SK-N-SH treated with all-trans-retinoic acid at 6 μM for 48 hours (cell line): ENCODE measurements at regions not wholly inside any gene's neighbourhood (a gene's known extent, or its start where the extent isn't known, plus 50 kb on each side); places are given as distances from the start of the nearest gene placed in this dataset.

ENCODE experiments used
- ATAC-seq: fragments of 200-7000 bp; cut with Tn5 transposase; 3 replicates; pipeline ENCODE4 v1.9.1; 2020; ENCODE audit warnings: mild to moderate bottlenecking, moderate library complexity
- ARNTL ChIP-seq: fragments of 450-650 bp; formaldehyde crosslinking; IDR thresholded peaks from 2 replicates; pipeline ENCODE4 v1.5.0; 2020; ENCODE audit warnings: low read depth, mild to moderate bottlenecking, moderate library complexity, borderline replicate concordance
- BACH2 ChIP-seq: fragments of 250-450 bp; sonication (Bioruptor Pico); IDR thresholded peaks from 2 replicates; pipeline ENCODE4 v1.9.0; 2021; ENCODE audit warnings: mild to moderate bottlenecking, borderline replicate concordance
- CSDC2 ChIP-seq: fragments of 250-450 bp; sonication (Bioruptor Pico); IDR thresholded peaks from 2 replicates; pipeline ENCODE4 v1.5.0; 2020; ENCODE audit warnings: mild to moderate bottlenecking, moderate library complexity
- ESRRG ChIP-seq: fragments of 250-450 bp; sonication (Bioruptor Pico); IDR thresholded peaks from 2 replicates; pipeline ENCODE4 v1.6.1; 2021; ENCODE audit warnings: mild to moderate bottlenecking
- GLIS3 ChIP-seq: fragments of 250-450 bp; sonication (Bioruptor Pico); IDR thresholded peaks from 2 replicates; pipeline ENCODE4 v1.5.0; 2020; ENCODE audit warnings: mild to moderate bottlenecking, moderate library complexity
- ISL1 ChIP-seq: fragments of 250-450 bp; sonication (Bioruptor Pico); IDR thresholded peaks from 2 replicates; pipeline ENCODE4 v2.1.2; 2022; ENCODE audit warnings: mild to moderate bottlenecking, moderate library complexity
- OSR1 ChIP-seq: fragments of 250-450 bp; sonication (Bioruptor Pico); IDR thresholded peaks from 2 replicates; pipeline ENCODE4 v1.8.0; 2022; ENCODE audit warnings: moderate library complexity, mild to moderate bottlenecking, inconsistent platforms
- PPARA ChIP-seq: fragments of 250-450 bp; sonication (Bioruptor Pico); IDR thresholded peaks from 2 replicates; pipeline ENCODE4 v1.5.0; 2020; ENCODE audit warnings: mild to moderate bottlenecking, borderline replicate concordance
- RARB ChIP-seq: fragments of 250-450 bp; sonication (Bioruptor Pico); IDR thresholded peaks from 2 replicates; pipeline ENCODE4 v1.8.0; 2021; ENCODE audit warnings: mild to moderate bottlenecking, moderate library complexity
- SNAI2 ChIP-seq: fragments of 250-450 bp; sonication (Bioruptor Pico); IDR thresholded peaks from 2 replicates; pipeline ENCODE4 v1.5.0; 2020; ENCODE audit warnings: mild to moderate bottlenecking, moderate library complexity
- TCF4 ChIP-seq: fragments of 250-450 bp; sonication (Bioruptor Pico); IDR thresholded peaks from 2 replicates; pipeline ENCODE4 v1.8.0; 2021; ENCODE audit warnings: mild to moderate bottlenecking, moderate library complexity, borderline replicate concordance
- TOX ChIP-seq: fragments of 250-450 bp; sonication (Bioruptor Pico); IDR thresholded peaks from 2 replicates; pipeline ENCODE4 v1.8.0; 2021; ENCODE audit warnings: mild to moderate bottlenecking, moderate library complexity, borderline replicate concordance
- ZC3H10 ChIP-seq: fragments of 250-450 bp; sonication (Bioruptor Pico); IDR thresholded peaks from 2 replicates; pipeline ENCODE4 v1.5.1; 2021; ENCODE audit warnings: mild to moderate bottlenecking, moderate library complexity
- ZFP3 ChIP-seq: fragments of 250-450 bp; sonication (Bioruptor Pico); IDR thresholded peaks from 2 replicates; pipeline ENCODE4 v1.5.0; 2020; ENCODE audit warnings: mild to moderate bottlenecking, moderate library complexity
- ZFP30 ChIP-seq: fragments of 450-650 bp; formaldehyde crosslinking; IDR thresholded peaks from 2 replicates; pipeline ENCODE4 v1.5.0; 2022; ENCODE audit warnings: mild to moderate bottlenecking, moderate library complexity
- ZNF565 ChIP-seq: fragments of 450-650 bp; formaldehyde crosslinking; conservative IDR thresholded peaks from 2 replicates; pipeline ENCODE4 v1.5.0; 2020; ENCODE audit warnings: low read depth, mild to moderate bottlenecking, moderate library complexity
- ZNF70 ChIP-seq: fragments of 450-650 bp; formaldehyde crosslinking; IDR thresholded peaks from 2 replicates; pipeline ENCODE4 v1.5.0; 2020; ENCODE audit warnings: mild to moderate bottlenecking, moderate library complexity
- ZNF8 ChIP-seq: fragments of 450-650 bp; formaldehyde crosslinking; IDR thresholded peaks from 2 replicates; pipeline ENCODE4 v1.5.0; 2020; ENCODE audit warnings: mild to moderate bottlenecking, moderate library complexity
- TF ChIP-seq, protein P1 (sequence below): fragments of 250-450 bp; sonication (Bioruptor Pico); IDR thresholded peaks from 2 replicates; pipeline ENCODE4 v1.8.0; 2021; ENCODE audit warnings: low read depth, mild to moderate bottlenecking, moderate library complexity, borderline replicate concordance
- TF ChIP-seq, protein P2 (sequence below): fragments of 250-450 bp; sonication (Bioruptor Pico); IDR thresholded peaks from 2 replicates; pipeline ENCODE4 v1.5.1; 2021; ENCODE audit warnings: mild to moderate bottlenecking, moderate library complexity
- TF ChIP-seq, protein P3 (sequence below): fragments of 250-450 bp; sonication (Bioruptor Pico); IDR thresholded peaks from 2 replicates; pipeline ENCODE4 v1.8.0; 2020; ENCODE audit warnings: mild to moderate bottlenecking, moderate library complexity, borderline replicate concordance
- TF ChIP-seq, protein P4 (sequence below): fragments of 250-450 bp; sonication (Bioruptor Pico); IDR thresholded peaks from 2 replicates; pipeline ENCODE4 v1.5.1; 2020; ENCODE audit warnings: low read depth, mild to moderate bottlenecking, moderate library complexity
- TF ChIP-seq, protein P5 (sequence below): fragments of 250-450 bp; sonication (Bioruptor Pico); IDR thresholded peaks from 2 replicates; pipeline ENCODE4 v1.5.0; 2020; ENCODE audit warnings: mild to moderate bottlenecking, moderate library complexity

DNA sequence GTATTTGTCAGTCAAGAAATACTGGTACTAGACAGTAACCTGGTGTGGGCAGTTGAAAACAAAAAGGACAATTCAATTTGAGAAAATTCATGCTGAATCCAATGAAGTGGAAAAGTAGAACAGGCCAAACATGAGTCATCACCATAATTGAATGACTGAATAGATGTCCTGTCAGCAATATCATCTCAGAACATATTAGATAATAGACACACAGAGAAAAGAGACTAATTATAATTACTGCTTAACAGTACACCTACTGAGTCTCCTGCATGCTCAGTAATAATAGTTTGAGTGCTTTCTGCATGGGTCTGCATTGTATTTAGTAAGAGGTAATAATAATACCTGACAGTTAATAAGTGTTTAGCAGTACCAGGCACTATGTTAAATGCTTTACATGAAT lies 138.6 kb upstream of the ZC3H15 start:
- peak; percentile 81 for ATAC-seq
- TF ChIP-seq, protein P1, sequence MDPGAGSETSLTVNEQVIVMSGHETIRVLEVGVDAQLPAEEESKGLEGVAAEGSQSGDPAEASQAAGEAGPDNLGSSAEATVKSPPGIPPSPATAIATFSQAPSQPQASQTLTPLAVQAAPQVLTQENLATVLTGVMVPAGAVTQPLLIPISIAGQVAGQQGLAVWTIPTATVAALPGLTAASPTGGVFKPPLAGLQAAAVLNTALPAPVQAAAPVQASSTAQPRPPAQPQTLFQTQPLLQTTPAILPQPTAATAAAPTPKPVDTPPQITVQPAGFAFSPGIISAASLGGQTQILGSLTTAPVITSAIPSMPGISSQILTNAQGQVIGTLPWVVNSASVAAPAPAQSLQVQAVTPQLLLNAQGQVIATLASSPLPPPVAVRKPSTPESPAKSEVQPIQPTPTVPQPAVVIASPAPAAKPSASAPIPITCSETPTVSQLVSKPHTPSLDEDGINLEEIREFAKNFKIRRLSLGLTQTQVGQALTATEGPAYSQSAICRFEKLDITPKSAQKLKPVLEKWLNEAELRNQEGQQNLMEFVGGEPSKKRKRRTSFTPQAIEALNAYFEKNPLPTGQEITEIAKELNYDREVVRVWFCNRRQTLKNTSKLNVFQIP (CRISPR knock-in tag), result no peak
- TF ChIP-seq, protein P2, sequence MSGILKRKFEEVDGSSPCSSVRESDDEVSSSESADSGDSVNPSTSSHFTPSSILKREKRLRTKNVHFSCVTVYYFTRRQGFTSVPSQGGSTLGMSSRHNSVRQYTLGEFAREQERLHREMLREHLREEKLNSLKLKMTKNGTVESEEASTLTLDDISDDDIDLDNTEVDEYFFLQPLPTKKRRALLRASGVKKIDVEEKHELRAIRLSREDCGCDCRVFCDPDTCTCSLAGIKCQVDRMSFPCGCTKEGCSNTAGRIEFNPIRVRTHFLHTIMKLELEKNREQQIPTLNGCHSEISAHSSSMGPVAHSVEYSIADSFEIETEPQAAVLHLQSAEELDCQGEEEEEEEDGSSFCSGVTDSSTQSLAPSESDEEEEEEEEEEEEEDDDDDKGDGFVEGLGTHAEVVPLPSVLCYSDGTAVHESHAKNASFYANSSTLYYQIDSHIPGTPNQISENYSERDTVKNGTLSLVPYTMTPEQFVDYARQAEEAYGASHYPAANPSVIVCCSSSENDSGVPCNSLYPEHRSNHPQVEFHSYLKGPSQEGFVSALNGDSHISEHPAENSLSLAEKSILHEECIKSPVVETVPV (CRISPR knock-in tag), result peak; percentile 90; the same call in 1 of the 2 replicates
- TF ChIP-seq ISL1 (CRISPR knock-in tag) (peak; percentile 97), ESRRG (CRISPR knock-in tag) (no peak), ZNF565 (no peak; the same call in 1 of the 2 replicates), PPARA (no peak), CSDC2 (no peak), ZNF70 (CRISPR knock-in tag) (no peak), ZC3H10 (CRISPR knock-in tag) (peak; percentile 97), ARNTL (CRISPR knock-in tag) (no peak), ZFP3 (no peak), ZNF8 (CRISPR knock-in tag) (no peak), OSR1 (CRISPR knock-in tag) (no peak), SNAI2 (CRISPR knock-in tag) (no peak), TCF4 (CRISPR knock-in tag) (peak; percentile 96), ZFP30 (CRISPR knock-in tag) (no peak), RARB (CRISPR knock-in tag) (peak; percentile 85; the same call in 1 of the 2 replicates), TOX (peak; percentile 88), GLIS3 (CRISPR knock-in tag) (0 out of 2 replicates have a peak, but pooled peaks have one; percentile 8), BACH2 (CRISPR knock-in tag) (no peak; the same call in 1 of the 2 replicates)
- TF ChIP-seq, protein P3, sequence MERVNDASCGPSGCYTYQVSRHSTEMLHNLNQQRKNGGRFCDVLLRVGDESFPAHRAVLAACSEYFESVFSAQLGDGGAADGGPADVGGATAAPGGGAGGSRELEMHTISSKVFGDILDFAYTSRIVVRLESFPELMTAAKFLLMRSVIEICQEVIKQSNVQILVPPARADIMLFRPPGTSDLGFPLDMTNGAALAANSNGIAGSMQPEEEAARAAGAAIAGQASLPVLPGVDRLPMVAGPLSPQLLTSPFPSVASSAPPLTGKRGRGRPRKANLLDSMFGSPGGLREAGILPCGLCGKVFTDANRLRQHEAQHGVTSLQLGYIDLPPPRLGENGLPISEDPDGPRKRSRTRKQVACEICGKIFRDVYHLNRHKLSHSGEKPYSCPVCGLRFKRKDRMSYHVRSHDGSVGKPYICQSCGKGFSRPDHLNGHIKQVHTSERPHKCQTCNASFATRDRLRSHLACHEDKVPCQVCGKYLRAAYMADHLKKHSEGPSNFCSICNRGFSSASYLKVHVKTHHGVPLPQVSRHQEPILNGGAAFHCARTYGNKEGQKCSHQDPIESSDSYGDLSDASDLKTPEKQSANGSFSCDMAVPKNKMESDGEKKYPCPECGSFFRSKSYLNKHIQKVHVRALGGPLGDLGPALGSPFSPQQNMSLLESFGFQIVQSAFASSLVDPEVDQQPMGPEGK (CRISPR knock-in tag), result peak; percentile 89
- TF ChIP-seq, protein P4, sequence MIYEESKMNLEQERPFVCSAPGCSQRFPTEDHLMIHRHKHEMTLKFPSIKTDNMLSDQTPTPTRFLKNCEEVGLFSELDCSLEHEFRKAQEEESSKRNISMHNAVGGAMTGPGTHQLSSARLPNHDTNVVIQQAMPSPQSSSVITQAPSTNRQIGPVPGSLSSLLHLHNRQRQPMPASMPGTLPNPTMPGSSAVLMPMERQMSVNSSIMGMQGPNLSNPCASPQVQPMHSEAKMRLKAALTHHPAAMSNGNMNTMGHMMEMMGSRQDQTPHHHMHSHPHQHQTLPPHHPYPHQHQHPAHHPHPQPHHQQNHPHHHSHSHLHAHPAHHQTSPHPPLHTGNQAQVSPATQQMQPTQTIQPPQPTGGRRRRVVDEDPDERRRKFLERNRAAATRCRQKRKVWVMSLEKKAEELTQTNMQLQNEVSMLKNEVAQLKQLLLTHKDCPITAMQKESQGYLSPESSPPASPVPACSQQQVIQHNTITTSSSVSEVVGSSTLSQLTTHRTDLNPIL (CRISPR knock-in tag), result peak; percentile 56; the same call in 1 of the 2 replicates
- TF ChIP-seq, protein P5, sequence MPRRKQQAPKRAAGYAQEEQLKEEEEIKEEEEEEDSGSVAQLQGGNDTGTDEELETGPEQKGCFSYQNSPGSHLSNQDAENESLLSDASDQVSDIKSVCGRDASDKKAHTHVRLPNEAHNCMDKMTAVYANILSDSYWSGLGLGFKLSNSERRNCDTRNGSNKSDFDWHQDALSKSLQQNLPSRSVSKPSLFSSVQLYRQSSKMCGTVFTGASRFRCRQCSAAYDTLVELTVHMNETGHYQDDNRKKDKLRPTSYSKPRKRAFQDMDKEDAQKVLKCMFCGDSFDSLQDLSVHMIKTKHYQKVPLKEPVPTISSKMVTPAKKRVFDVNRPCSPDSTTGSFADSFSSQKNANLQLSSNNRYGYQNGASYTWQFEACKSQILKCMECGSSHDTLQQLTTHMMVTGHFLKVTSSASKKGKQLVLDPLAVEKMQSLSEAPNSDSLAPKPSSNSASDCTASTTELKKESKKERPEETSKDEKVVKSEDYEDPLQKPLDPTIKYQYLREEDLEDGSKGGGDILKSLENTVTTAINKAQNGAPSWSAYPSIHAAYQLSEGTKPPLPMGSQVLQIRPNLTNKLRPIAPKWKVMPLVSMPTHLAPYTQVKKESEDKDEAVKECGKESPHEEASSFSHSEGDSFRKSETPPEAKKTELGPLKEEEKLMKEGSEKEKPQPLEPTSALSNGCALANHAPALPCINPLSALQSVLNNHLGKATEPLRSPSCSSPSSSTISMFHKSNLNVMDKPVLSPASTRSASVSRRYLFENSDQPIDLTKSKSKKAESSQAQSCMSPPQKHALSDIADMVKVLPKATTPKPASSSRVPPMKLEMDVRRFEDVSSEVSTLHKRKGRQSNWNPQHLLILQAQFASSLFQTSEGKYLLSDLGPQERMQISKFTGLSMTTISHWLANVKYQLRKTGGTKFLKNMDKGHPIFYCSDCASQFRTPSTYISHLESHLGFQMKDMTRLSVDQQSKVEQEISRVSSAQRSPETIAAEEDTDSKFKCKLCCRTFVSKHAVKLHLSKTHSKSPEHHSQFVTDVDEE (CRISPR knock-in tag), result peak; percentile 87

DNA sequence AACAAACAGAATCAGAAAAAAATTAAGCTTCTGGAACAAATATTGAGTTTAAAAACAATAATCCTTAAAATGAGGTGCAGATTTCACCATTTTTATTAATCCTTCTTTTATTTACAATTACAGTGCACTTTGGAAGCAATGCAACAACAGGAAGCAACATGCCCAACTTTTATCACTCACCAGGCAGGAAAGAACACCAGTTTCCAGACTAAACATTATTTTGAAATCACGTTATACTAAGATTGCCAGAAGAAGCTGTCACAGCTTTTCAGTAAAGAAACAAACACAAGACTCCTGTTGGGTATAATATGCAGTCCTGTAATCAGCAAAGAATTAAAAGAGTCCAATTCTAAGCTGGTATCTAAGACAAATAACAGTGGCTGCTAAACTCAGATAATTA lies 137.9 kb upstream of the ZC3H15 start:
- TF ChIP-seq ARNTL (CRISPR knock-in tag) (no peak), ZNF8 (CRISPR knock-in tag) (no peak), ZNF70 (CRISPR knock-in tag) (no peak), RARB (CRISPR knock-in tag) (no peak), SNAI2 (CRISPR knock-in tag) (no peak), OSR1 (CRISPR knock-in tag) (no peak), PPARA (no peak), TOX (no peak), CSDC2 (no peak), ESRRG (CRISPR knock-in tag) (no peak), GLIS3 (CRISPR knock-in tag) (no peak), ISL1 (CRISPR knock-in tag) (no peak)
- TF ChIP-seq, protein P3 (CRISPR knock-in tag), result no peak
- TF ChIP-seq, protein P4 (CRISPR knock-in tag), result no peak
- ATAC-seq, result peak; percentile 16; the same call in 2 of the 3 replicates
